ENCODE measurements at regions not wholly inside any gene's neighbourhood (a gene's known extent, or its start where the extent isn't known, plus 50 kb on each side); places are given as distances from the start of the nearest gene placed in this dataset.
"Not testable (repeated sequence)": the region's sequence is repeated elsewhere in the genome, so short reads cannot be mapped to it uniquely, and the experiment has no call there.

DNA sequence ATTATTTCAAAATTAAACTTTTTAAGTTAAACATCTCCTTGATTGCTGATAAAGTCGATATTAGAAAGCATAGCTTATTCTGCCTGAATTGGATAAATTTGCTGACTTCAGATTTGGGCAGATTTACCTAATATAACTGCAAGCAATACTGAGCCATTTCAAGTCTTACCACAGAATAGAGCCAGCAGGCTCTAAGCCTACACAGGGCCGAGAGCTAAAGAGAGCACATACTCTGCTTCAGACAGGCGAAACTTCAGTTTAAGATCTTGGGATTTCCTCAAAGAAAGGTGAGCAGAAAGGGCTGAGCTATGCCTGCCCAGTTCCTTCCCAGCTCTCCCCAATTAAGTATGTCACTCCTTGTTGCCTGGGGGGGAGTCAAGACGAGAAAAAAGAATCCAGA lies 240.6 kb upstream of the NOCT start:
- Mint-ChIP-seq H3K4me1 (ENCODE audit: unreplicated experiment) (peaks cover 17% of the 10 kb centered on the region), H3K9me3 (ENCODE audit: unreplicated experiment) (no peaks in the 10 kb centered on the region)

DNA sequence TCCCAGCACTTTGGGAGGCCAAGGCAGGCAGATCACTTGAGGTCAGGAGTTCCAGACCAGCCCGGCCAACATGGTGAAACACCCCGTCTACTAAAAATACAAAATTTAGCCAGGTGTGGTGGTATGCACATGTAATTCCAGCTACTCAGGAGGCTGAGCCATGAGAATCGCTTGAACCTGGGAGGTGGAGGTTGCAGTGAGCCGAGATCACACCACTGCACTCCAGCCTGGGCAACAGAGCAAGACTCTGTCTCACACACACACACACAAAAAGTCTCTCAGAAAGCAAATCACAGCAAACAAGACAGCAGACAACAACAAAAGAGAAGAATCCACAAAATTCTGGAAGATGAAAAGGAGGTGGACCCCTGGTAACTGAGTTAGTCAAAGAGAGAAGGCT lies 241.5 kb upstream of the NOCT start:
- H3K27ac Mint-ChIP-seq (ENCODE audit: unreplicated experiment); H3K36me3 Mint-ChIP-seq (ENCODE audit: low read depth, unreplicated experiment); DNase-seq (ENCODE audit: low spot score); H3K27me3 Mint-ChIP-seq (ENCODE audit: unreplicated experiment); H3K4me3 Mint-ChIP-seq (ENCODE audit: unreplicated experiment); H3K9me3 Mint-ChIP-seq (ENCODE audit: unreplicated experiment): not testable (repeated sequence)
- H3K4me1 Mint-ChIP-seq (ENCODE audit: unreplicated experiment): peaks cover 17% of the 10 kb centered on the region

More for the DNA sequence above, 240.6 kb upstream of the NOCT start:
- DNase-seq (ENCODE audit: low spot score): no peak
- no peaks in the 10 kb centered on the region for H3K27me3 Mint-ChIP-seq (ENCODE audit: unreplicated experiment)
- TF ChIP-seq, protein P1, sequence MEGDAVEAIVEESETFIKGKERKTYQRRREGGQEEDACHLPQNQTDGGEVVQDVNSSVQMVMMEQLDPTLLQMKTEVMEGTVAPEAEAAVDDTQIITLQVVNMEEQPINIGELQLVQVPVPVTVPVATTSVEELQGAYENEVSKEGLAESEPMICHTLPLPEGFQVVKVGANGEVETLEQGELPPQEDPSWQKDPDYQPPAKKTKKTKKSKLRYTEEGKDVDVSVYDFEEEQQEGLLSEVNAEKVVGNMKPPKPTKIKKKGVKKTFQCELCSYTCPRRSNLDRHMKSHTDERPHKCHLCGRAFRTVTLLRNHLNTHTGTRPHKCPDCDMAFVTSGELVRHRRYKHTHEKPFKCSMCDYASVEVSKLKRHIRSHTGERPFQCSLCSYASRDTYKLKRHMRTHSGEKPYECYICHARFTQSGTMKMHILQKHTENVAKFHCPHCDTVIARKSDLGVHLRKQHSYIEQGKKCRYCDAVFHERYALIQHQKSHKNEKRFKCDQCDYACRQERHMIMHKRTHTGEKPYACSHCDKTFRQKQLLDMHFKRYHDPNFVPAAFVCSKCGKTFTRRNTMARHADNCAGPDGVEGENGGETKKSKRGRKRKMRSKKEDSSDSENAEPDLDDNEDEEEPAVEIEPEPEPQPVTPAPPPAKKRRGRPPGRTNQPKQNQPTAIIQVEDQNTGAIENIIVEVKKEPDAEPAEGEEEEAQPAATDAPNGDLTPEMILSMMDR (IDR thresholded peaks at IDR 0.05; ENCODE audit: unreplicated experiment): no peak
- H3K36me3 Mint-ChIP-seq (ENCODE audit: low read depth, unreplicated experiment): no peaks in the 10 kb centered on the region
- peak overlapping the region; percentile 48 for H3K27ac Mint-ChIP-seq (ENCODE audit: unreplicated experiment)
- no peak overlapping the region for H3K4me3 Mint-ChIP-seq (ENCODE audit: unreplicated experiment)

DNA sequence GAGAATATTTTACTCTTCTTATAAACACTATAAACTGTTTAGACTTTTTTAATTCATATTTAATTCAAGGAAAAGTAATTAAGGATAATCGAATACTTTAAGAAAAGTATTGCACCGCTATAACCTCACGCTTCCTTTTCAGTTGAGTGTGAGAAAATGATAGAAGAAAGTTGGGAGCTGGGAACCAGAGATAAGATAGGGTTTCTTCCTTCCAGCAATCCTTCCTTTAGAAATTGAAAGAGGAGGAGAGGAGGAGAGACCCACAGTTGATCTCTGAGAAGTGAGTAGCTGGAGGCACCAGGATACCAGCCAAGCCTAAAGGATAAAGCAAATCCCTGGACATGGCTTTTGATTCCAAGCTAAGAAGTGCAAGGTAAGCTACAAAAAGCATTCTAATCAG lies 242.3 kb upstream of the NOCT start:
- no peaks in the 10 kb centered on the region for H3K27me3 Mint-ChIP-seq (ENCODE audit: unreplicated experiment)
- H3K4me1 Mint-ChIP-seq (ENCODE audit: unreplicated experiment): peaks cover 17% of the 10 kb centered on the region
- DNase-seq (ENCODE audit: low spot score): no peak
- no peaks in the 10 kb centered on the region for H3K9me3 Mint-ChIP-seq (ENCODE audit: unreplicated experiment)
- no peaks in the 10 kb centered on the region for H3K36me3 Mint-ChIP-seq (ENCODE audit: low read depth, unreplicated experiment)
- no peak overlapping the region for H3K4me3 Mint-ChIP-seq (ENCODE audit: unreplicated experiment)
- TF ChIP-seq, protein P1 (IDR thresholded peaks at IDR 0.05; ENCODE audit: unreplicated experiment): no peak
- no peak overlapping the region for H3K27ac Mint-ChIP-seq (ENCODE audit: unreplicated experiment)

DNA sequence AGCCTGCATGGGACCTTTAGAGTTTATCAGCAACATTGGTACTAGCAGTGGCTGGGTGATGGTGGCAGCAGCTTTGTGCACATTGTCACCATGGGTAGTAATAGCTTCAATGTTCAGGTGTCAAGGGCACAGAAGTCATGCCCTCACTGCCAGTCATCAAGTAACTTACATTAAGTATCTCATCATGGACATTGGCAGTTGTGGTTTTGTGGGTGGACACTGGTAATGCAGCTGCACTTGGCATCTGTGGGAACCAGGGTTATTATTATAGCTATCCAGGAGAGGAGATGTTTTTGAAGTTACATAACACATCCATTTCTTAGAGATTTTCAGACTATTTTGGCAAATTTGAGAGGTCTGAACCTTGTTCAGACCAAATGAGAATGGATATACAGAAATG lies 243.2 kb upstream of the NOCT start:
- Mint-ChIP-seq H3K4me3 (ENCODE audit: unreplicated experiment) (no peak overlapping the region), H3K27ac (ENCODE audit: unreplicated experiment) (no peak overlapping the region), H3K36me3 (ENCODE audit: low read depth, unreplicated experiment) (no peaks in the 10 kb centered on the region), H3K27me3 (ENCODE audit: unreplicated experiment) (no peaks in the 10 kb centered on the region), H3K9me3 (ENCODE audit: unreplicated experiment) (no peaks in the 10 kb centered on the region), H3K4me1 (ENCODE audit: unreplicated experiment) (peaks cover 17% of the 10 kb centered on the region)
- TF ChIP-seq, protein P1 (IDR thresholded peaks at IDR 0.05; ENCODE audit: unreplicated experiment): no peak
- DNase-seq (ENCODE audit: low spot score): no peak

DNA sequence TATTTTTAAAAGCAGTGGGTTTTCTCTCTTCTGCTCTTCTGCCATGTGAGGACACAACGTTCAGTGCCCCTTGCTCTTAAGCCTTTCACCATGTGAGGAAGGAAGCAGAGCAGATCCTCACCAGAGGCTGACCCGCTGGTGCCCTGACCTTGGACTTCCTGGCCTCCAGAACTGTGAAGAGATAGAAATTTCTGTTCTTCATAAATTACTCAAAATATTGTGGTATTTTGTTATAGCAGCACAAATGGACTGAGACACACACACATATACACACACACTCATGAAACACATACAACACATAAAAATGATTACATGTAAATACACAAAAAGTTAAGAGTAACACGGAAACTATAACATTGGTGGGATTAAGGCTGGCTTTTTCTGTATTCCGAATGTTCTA lies 244.8 kb upstream of the NOCT start:
- DNase-seq (ENCODE audit: low spot score): no peak
- Mint-ChIP-seq H3K4me1 (ENCODE audit: unreplicated experiment) (peaks cover 15% of the 10 kb centered on the region), H3K9me3 (ENCODE audit: unreplicated experiment) (no peaks in the 10 kb centered on the region), H3K36me3 (ENCODE audit: low read depth, unreplicated experiment) (no peaks in the 10 kb centered on the region), H3K27me3 (ENCODE audit: unreplicated experiment) (no peaks in the 10 kb centered on the region), H3K4me3 (ENCODE audit: unreplicated experiment) (no peak overlapping the region), H3K27ac (ENCODE audit: unreplicated experiment) (no peak overlapping the region)
- TF ChIP-seq, protein P1 (IDR thresholded peaks at IDR 0.05; ENCODE audit: unreplicated experiment): no peak

DNA sequence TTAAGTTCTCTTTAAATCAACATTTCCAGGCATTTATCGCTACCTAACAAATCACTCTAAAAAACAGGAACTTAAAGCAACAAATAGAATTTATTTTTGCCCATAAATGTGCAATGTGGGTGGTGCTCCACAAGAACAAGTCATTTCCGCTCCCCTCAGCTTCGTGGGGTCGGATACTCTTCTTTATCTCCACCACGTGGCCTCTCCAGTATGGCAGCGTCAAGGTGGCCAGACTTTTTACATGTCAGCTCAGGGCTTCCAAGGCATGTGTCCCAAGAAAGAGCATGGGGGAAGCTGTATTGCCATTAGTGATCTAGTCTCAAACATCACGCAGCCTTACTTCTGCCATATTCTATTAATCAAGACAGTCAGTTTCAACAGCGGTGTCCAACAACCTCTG lies 249.2 kb upstream of the NOCT start:
- TF ChIP-seq, protein P1 (IDR thresholded peaks at IDR 0.05; ENCODE audit: unreplicated experiment): no peak
- no peak overlapping the region for H3K27ac Mint-ChIP-seq (ENCODE audit: unreplicated experiment)
- no peak for DNase-seq (ENCODE audit: low spot score)
- no peaks in the 10 kb centered on the region for H3K27me3 Mint-ChIP-seq (ENCODE audit: unreplicated experiment)
- H3K9me3 Mint-ChIP-seq (ENCODE audit: unreplicated experiment): no peaks in the 10 kb centered on the region
- no peak overlapping the region for H3K4me3 Mint-ChIP-seq (ENCODE audit: unreplicated experiment)
- no peaks in the 10 kb centered on the region for H3K36me3 Mint-ChIP-seq (ENCODE audit: low read depth, unreplicated experiment)
- no peaks in the 10 kb centered on the region for H3K4me1 Mint-ChIP-seq (ENCODE audit: unreplicated experiment)

Data from endothelial cell (in vitro differentiated cells).